VCaP (cell line): ENCODE measurements at regions not wholly inside any gene's neighbourhood (a gene's known extent, or its start where the extent isn't known, plus 50 kb on each side); places are given as distances from the start of the nearest gene placed in this dataset.
"Not testable (repeated sequence)": the region's sequence is repeated elsewhere in the genome, so short reads cannot be mapped to it uniquely, and the experiment has no call there.

ENCODE experiments used
- H3K27ac ChIP-seq: fragments of 450-650 bp; 2 replicates; pipeline ENCODE4 v1.5.1; 2017
- CTCF ChIP-seq: fragments of 450-650 bp; conservative IDR thresholded peaks from 2 replicates; pipeline ENCODE4 v1.5.1; 2017; ENCODE audit warnings: mild to moderate bottlenecking, moderate library complexity

DNA sequence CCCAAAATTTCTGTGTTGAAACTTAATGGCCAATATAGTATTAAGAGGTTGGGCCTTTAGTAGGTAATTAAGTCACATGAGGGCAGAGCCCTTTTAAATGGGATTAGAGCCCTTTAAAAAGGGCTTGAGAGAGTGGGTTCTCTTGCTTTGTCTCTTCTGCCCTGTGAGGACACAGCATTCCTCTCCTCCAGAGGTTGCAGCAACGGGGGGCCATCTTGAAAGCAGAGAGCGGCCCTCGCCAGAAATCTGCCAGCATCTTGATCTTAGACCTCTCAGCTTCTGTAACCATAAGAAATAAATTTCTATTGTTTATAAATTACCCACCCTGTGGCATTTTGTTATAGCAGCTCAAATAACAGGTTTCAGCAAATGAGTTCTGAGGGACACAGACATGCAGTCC is 305.0 kb upstream of the LRP1B start:
- no peak overlapping the region for H3K27ac ChIP-seq
- TF ChIP-seq CTCF, result no peak

DNA sequence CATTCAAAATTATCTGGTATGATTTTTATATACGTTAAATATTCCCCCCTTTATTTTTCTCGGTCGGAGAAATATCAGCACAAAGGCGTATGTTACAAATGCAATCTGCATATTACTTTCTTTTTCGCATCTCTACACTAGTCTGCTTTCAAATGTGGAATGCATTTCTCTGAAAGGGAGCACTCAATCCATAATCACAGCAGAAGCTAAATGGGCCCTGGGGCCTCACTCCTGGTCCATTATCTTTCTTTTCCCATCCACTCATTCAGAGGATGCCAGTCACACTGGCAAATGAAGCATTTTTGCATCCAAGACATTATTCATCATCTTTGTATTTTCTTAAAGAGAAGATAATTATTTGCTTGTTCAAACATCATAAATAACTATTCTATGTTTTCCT is 295.2 kb upstream of the LRP1B start:
- no peak overlapping the region for H3K27ac ChIP-seq
- TF ChIP-seq CTCF, result no peak

- no peak overlapping the region for H3K27ac ChIP-seq
- TF ChIP-seq CTCF, result no peak
These were observed 294.7 kb upstream of the LRP1B start for GRCh38 chr2:142425551-142425950.

DNA sequence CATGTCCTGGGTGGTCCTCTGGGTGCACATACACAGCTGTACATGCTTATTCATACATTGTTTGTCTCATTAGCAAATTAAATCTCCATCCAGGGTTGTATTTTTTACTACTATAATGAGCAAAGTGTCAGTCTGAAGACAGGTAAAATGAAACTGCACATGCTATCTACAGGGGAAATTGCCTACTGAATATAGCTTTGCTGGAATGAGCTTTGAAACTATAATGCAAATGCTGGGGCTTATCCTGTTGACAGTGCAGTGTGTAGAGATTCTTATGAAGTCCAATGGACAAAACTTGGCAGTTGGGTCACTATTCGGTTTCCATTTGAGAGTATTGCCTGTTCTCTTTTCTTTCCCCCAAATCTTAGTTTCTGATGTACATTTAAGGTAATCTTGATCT is 292.8 kb upstream of the LRP1B start:
- TF ChIP-seq CTCF, result no peak
- 0 out of 2 replicates have a peak overlapping the region, but pooled peaks have one; percentile 3 for H3K27ac ChIP-seq

- peak overlapping the region; percentile 9; the same call in 1 of the 2 replicates for H3K27ac ChIP-seq
- no peak for TF ChIP-seq CTCF
These were observed 292.0 kb upstream of the LRP1B start for GRCh38 chr2:142422769-142423168.

GRCh38 chr2:142422041-142422440 is 291.2 kb upstream of the LRP1B start:
- TF ChIP-seq CTCF, result no peak
- peak overlapping the region; percentile 9; the same call in 1 of the 2 replicates for H3K27ac ChIP-seq

GRCh38 chr2:142418699-142419098 is 287.9 kb upstream of the LRP1B start:
- H3K27ac ChIP-seq, result not testable (repeated sequence)

- no peak for TF ChIP-seq CTCF
- H3K27ac ChIP-seq, result no peak overlapping the region
These were observed 286.2 kb upstream of the LRP1B start for GRCh38 chr2:142416996-142417395.
